Mucosa of descending colon (tissue), 3 donors: ENCODE measurements at regions not wholly inside any gene's neighbourhood (a gene's known extent, or its start where the extent isn't known, plus 50 kb on each side); places are given as distances from the start of the nearest gene placed in this dataset.

Experiments
- ATAC-seq: fragments of 200-7000 bp; cut with Tn5 transposase; one replicate; pipeline ENCODE4 v1.9.1; 2020; ENCODE audit warnings: mild to moderate bottlenecking, moderate library complexity
- DNase-seq, 3 donors: peaks; one replicate each; pipeline ENCODE4 v3.0.0-alpha.2; 2020
- H3K36me3 ChIP-seq: fragments of 200-600 bp; one replicate; pipeline ENCODE4 v1.8.0; 2021; ENCODE audit warnings: low read depth, mild to moderate bottlenecking
- H3K4me1 ChIP-seq: fragments of 200-600 bp; one replicate; pipeline ENCODE4 v1.8.0; 2021; ENCODE audit warnings: low read depth, mild to moderate bottlenecking
- H3K4me3 ChIP-seq: fragments of 200-600 bp; one replicate; pipeline ENCODE4 v1.8.0; 2021; ENCODE audit warnings: mild to moderate bottlenecking
- H3K9me3 ChIP-seq: fragments of 200-600 bp; one replicate; pipeline ENCODE4 v1.8.0; 2021; ENCODE audit warnings: mild to moderate bottlenecking
- CTCF ChIP-seq: fragments of 200-600 bp; IDR thresholded peaks from one replicate; pipeline ENCODE4 v1.8.0; 2022; ENCODE audit warnings: antibody characterized with exemption, mild to moderate bottlenecking
- intact Hi-C, 2 donors: fragments of 100-400 bp; cut with DNase I in 1 of 2; cut with micrococcal nuclease in 1 of 2; formaldehyde crosslinking; loops; one replicate each; pipeline versions ENCODE4 v1.11.0 to v1.11.1; 2022; cut with DNase I, micrococcal nuclease
- donor health status: DM: no; HTN: no; CAD: no; lungs with moderate emphysema.
- donor health status: DM: no; HTN: no; CAD: no.
- donor health status: DM: no; HTN: yes; CAD: no.

GRCh38 chr9:107541523-107541922 lies 52.0 kb upstream of the KLF4 start:
- intact Hi-C loops, result no loop called here
- ATAC-seq, result no peak
- Histone ChIP-seq H3K4me1 (peaks cover 14% of the 10 kb centered on the region), H3K4me3 (no peak overlapping the region), H3K9me3 (no peaks in the 10 kb centered on the region), H3K36me3 (no peaks in the 10 kb centered on the region)
- no peak for TF ChIP-seq CTCF
- DNase-seq, result no peak

GRCh38 chr9:107540164-107540561 lies 50.6 kb upstream of the KLF4 start:
- DNase-seq (no peak), ATAC-seq (no peak)
- intact Hi-C loops, result no loop called here
- Histone ChIP-seq H3K9me3 (no peaks in the 10 kb centered on the region), H3K4me1 (peaks cover 19% of the 10 kb centered on the region), H3K4me3 (no peak overlapping the region), H3K36me3 (no peaks in the 10 kb centered on the region)
- no peak for TF ChIP-seq CTCF

GRCh38 chr9:107539427-107540163 lies 50.0 kb upstream of the KLF4 start:
- ATAC-seq, result no peak
- no peak for TF ChIP-seq CTCF
- Histone ChIP-seq H3K9me3 (no peaks in the 10 kb centered on the region), H3K36me3 (no peaks in the 10 kb centered on the region), H3K4me1 (peaks cover 19% of the 10 kb centered on the region), H3K4me3 (no peak overlapping the region)
- intact Hi-C loops, result no loop called here
- DNase-seq, result peak in 1 of 3 donors; percentile 19
